Body of pancreas (tissue), 4 donors: ENCODE measurements at regions not wholly inside any gene's neighbourhood (a gene's known extent, or its start where the extent isn't known, plus 50 kb on each side); places are given as distances from the start of the nearest gene placed in this dataset.
A peak's percentile ranks its signal among the peaks of the same experiment; 100 is the strongest.

ENCODE experiments used
- ATAC-seq: fragments of 150-250 bp; one replicate; pipeline ENCODE4 v1.9.1; 2016
- DNase-seq, 4 donors: peaks; one replicate each; pipeline ENCODE4 v3.0.0-alpha.2; 2019
- H3K27ac ChIP-seq, 4 donors: fragments of 200-600 bp; sonication (generic); 1 replicate in 3 of 4; 2 replicates in 1 of 4; pipeline versions ENCODE4 v1.5.1 to v1.6.1; 2016 to 2019; ENCODE audit warnings: mild to moderate bottlenecking in 1 of 4, mixed read lengths in 1 of 4, moderate library complexity in 1 of 4
- H3K27me3 ChIP-seq, 2 donors: fragments of 200-600 bp; sonication (generic); one replicate each; pipeline ENCODE4 v1.6.0; 2016; ENCODE audit warnings: mild to moderate bottlenecking in 1 of 2
- H3K36me3 ChIP-seq, 2 donors: fragments of 200-600 bp; sonication (generic); replicated peaks in 1 of 2; 2 replicates each; pipeline ENCODE4 v1.5.1; 2016; ENCODE audit warnings: low read depth in 2 of 2; ENCODE audit not compliant: insufficient read depth in 1 of 2
- H3K4me1 ChIP-seq: fragments of 200-600 bp; sonication (generic); one replicate; pipeline ENCODE4 v1.6.0; 2016
- H3K4me3 ChIP-seq, 2 donors: fragments of 200-600 bp; sonication (generic); 1 replicate in 1 of 2; 2 replicates in 1 of 2; pipeline ENCODE4 v1.5.1; 2016 to 2019
- H3K9me3 ChIP-seq, 3 donors: fragments of 200-600 bp; sonication (generic); 1 replicate in 2 of 3; 2 replicates in 1 of 3; pipeline ENCODE4 v1.5.1; 2016
- POLR2A ChIP-seq, 3 donors: fragments of 450-650 bp; IDR thresholded peaks; one replicate each; pipeline ENCODE4 v1.6.1; 2016; ENCODE audit warnings: antibody characterized with exemption in 3 of 3, mild to moderate bottlenecking in 2 of 3
- WGBS, 2 donors: methylation state at CpG; one replicate each; pipeline ENCODE4 v1.1.5; 2017; 5-methylcytosine and 5-hydroxymethylcytosine counted together
- intact Hi-C: fragments of 100-400 bp; cut with DNase I; formaldehyde crosslinking; loops from one replicate; pipeline ENCODE4 v1.15.1; 2023
- TF ChIP-seq, protein P1 (sequence below), 7 experiments: fragments of 450-650 bp in 4 of 7; fragments of 200-600 bp in 3 of 7; sonication (generic) in 3 of 7; IDR thresholded peaks; one replicate each; pipeline ENCODE4 v1.5.1; 2016 to 2019; ENCODE audit warnings: antibody characterized with exemption in 7 of 7

DNA sequence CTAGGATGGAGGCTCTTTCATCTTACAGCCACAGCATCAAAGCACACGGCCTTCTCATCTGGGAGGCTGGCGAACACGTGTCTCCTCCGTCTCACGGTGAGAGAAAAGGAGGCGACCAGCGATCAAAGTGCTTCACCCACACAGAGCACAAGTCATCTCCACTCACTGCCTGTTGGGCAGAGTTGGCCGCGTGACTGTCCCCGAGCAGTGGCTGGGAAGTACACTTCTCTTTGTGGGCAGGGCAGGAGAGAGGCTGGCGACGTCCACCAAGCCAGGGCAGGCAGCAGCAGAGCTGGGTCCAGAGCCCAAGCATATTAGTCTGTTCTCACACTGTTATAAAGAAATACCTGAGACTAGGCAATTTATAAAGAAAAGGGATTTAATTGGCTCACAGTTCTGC lies 64.1 kb upstream of the FOXC1 start:
- DNase-seq (no peak), ATAC-seq (no peak)
- Histone ChIP-seq H3K27ac (no peak overlapping the region), H3K4me3 (no peak overlapping the region), H3K36me3 (no peaks in the 10 kb centered on the region), H3K9me3 (no peaks in the 10 kb centered on the region), H3K27me3 (no peaks in the 10 kb centered on the region), H3K4me1 (peaks cover 5% of the 10 kb centered on the region)
- TF ChIP-seq, protein P1, sequence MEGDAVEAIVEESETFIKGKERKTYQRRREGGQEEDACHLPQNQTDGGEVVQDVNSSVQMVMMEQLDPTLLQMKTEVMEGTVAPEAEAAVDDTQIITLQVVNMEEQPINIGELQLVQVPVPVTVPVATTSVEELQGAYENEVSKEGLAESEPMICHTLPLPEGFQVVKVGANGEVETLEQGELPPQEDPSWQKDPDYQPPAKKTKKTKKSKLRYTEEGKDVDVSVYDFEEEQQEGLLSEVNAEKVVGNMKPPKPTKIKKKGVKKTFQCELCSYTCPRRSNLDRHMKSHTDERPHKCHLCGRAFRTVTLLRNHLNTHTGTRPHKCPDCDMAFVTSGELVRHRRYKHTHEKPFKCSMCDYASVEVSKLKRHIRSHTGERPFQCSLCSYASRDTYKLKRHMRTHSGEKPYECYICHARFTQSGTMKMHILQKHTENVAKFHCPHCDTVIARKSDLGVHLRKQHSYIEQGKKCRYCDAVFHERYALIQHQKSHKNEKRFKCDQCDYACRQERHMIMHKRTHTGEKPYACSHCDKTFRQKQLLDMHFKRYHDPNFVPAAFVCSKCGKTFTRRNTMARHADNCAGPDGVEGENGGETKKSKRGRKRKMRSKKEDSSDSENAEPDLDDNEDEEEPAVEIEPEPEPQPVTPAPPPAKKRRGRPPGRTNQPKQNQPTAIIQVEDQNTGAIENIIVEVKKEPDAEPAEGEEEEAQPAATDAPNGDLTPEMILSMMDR (IDR thresholded peaks at IDR 0.05): no peak
- TF ChIP-seq POLR2A (IDR thresholded peaks at IDR 0.05): no peak
- 85 to 90% methylated on average over 11 to 12 of the region's 12 CpGs for WGBS, 2 donors
- intact Hi-C loops: no loop called here

DNA sequence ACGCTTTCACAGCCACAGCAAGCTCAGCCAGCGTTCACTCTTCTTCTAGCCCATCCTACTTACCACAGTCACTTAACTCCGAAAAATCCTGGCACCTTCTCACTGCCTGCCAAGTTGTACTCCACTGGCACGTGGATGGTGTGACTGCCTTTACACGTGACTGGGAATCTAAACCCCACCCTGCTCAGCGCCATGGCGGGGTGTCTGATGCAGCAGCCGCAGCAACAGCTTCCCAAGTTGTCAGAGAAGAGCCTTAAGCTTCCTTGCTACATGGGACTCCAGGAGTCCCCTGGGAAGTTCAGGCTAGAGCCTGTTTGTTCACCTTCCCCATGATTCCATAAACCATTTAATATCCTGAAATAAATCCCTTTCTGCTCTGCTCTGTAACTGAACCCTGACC lies 61.9 kb upstream of the FOXC1 start:
- Histone ChIP-seq H3K9me3 (no peaks in the 10 kb centered on the region), H3K27me3 (no peaks in the 10 kb centered on the region), H3K4me3 (no peak overlapping the region), H3K27ac (no peak overlapping the region), H3K36me3 (no peaks in the 10 kb centered on the region), H3K4me1 (no peaks in the 10 kb centered on the region)
- ATAC-seq (no peak), DNase-seq (no peak)
- 75 to 85% methylated on average over 8 of the region's 8 CpGs for WGBS, 2 donors
- no peak for TF ChIP-seq POLR2A (IDR thresholded peaks at IDR 0.05)
- TF ChIP-seq, protein P1 (IDR thresholded peaks at IDR 0.05): no peak
- intact Hi-C loops: no loop called here

DNA sequence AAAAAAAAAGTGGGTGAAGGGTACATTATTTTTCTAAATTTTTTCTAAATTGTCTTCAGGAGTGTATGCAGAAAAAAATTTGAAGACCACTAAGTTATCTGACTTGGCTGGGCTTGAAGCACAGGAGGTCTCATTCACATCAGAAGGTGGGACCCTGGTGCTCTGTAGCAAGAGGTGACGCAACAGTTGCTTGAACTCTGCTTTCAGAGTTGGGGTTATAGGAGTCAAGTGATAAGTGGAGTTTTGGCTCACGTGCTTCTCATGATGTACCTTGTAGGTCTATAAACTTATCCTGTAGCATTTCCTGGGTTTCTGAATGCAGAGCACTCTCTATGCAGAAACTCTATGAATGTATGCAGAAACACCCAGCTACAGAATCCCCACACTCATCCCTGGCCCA lies 58.5 kb upstream of the FOXC1 start:
- ATAC-seq: no peak
- Histone ChIP-seq H3K27ac (no peak overlapping the region), H3K4me1 (no peaks in the 10 kb centered on the region), H3K4me3 (no peak overlapping the region), H3K27me3 (no peaks in the 10 kb centered on the region), H3K9me3 (no peaks in the 10 kb centered on the region), H3K36me3 (no peaks in the 10 kb centered on the region)
- intact Hi-C loops: no loop called here
- no peak for DNase-seq
- 83 to 96% methylated on average over 2 of the region's 2 CpGs for WGBS, 2 donors
- TF ChIP-seq POLR2A (IDR thresholded peaks at IDR 0.05): no peak
- TF ChIP-seq, protein P1 (IDR thresholded peaks at IDR 0.05): no peak

GRCh38 chr6:1552296-1552761 lies 57.4 kb upstream of the FOXC1 start:
- no peak for DNase-seq
- TF ChIP-seq, protein P1 (IDR thresholded peaks at IDR 0.05): peak in 1 of 7 experiments; percentile 22
- no peak for TF ChIP-seq POLR2A (IDR thresholded peaks at IDR 0.05)
- WGBS, 2 donors: 49 to 61% methylated on average over 4 of the region's 4 CpGs
- Histone ChIP-seq H3K36me3 (no peaks in the 10 kb centered on the region), H3K9me3 (no peaks in the 10 kb centered on the region), H3K4me1 (no peaks in the 10 kb centered on the region), H3K27me3 (no peaks in the 10 kb centered on the region), H3K27ac (no peak overlapping the region), H3K4me3 (no peak overlapping the region)
- intact Hi-C loops: no loop called here
- no peak for ATAC-seq

GRCh38 chr6:1553562-1554083 lies 56.1 kb upstream of the FOXC1 start:
- Histone ChIP-seq H3K9me3 (no peaks in the 10 kb centered on the region), H3K4me1 (no peaks in the 10 kb centered on the region), H3K27me3 (no peaks in the 10 kb centered on the region), H3K27ac (no peak overlapping the region), H3K4me3 (no peak overlapping the region), H3K36me3 (no peaks in the 10 kb centered on the region)
- 74 to 83% methylated on average over 9 of the region's 9 CpGs for WGBS, 2 donors
- DNase-seq: no peak
- ATAC-seq: no peak
- intact Hi-C loops: no loop called here
- TF ChIP-seq, protein P1 (IDR thresholded peaks at IDR 0.05): no peak
- TF ChIP-seq POLR2A (IDR thresholded peaks at IDR 0.05): no peak
